ENCODE measurements at regions not wholly inside any gene's neighbourhood (a gene's known extent, or its start where the extent isn't known, plus 50 kb on each side); places are given as distances from the start of the nearest gene placed in this dataset.

DNA sequence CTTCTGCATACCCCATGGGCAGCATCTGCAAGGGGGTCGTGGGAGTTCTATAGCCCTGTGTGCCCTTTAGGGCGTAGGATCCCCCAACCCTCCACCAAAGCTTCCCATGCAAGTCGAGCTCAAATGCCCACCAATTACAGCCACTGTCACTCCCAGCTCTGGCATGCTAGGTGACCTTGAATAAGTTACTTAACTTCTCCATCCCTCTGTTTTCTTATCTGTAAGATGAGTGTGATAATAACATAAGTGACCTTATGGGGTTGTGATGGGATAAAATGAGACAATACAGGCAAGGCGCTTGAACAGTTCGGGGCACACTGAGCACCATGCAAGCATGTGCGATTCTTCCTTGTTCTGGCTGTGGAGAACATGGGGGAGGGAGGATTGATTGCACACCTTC, 74.8 kb upstream of the POMGNT2 start:
- no peaks in the 10 kb centered on the region for H3K36me3 ChIP-seq (ENCODE audit: insufficient read depth, low read length)
- H3K27ac ChIP-seq, result no peak overlapping the region
- TF ChIP-seq EZH2 (IDR thresholded peaks at IDR 0.05), result no peak
- TF ChIP-seq FOXP2 (optimal IDR thresholded peaks at IDR 0.05; ENCODE audit: control extremely low read depth, extremely low read length, insufficient read depth), result no peak
- TF ChIP-seq POLR2AphosphoS5 (IDR thresholded peaks at IDR 0.05; ENCODE audit: borderline replicate concordance, low read depth, low read length), result no peak
- no peak overlapping the region for H3K4me3 ChIP-seq
- DNase-seq (ENCODE audit: low read depth, low spot score), result no peak
- no peak overlapping the region for H3K9ac ChIP-seq (ENCODE audit: insufficient read length)
- H3K9me3 ChIP-seq (ENCODE audit: low read depth, low read length), result no peaks in the 10 kb centered on the region

DNA sequence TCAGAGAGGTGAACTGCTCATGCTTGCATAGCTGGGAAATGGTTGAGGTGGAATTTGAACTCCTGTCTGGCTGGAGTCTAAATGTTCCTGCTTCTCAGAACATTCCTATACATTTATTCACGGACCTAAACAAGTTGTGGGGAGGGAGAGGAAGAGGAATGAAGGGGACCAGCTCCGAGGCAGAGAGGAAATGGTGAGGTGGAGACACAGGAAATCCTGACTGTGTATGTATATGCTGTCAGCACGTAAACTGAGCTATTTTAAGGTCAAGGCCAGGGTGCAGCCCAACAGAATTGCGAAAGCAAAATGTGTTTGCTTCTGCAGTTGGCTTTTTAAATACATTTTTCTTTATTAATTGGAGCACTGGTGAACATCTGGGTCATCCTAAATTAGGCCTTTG, 74.1 kb upstream of the POMGNT2 start:
- Histone ChIP-seq H3K9me3 (ENCODE audit: low read depth, low read length) (no peaks in the 10 kb centered on the region), H3K9ac (ENCODE audit: insufficient read length) (no peak overlapping the region), H3K36me3 (ENCODE audit: insufficient read depth, low read length) (no peaks in the 10 kb centered on the region), H3K4me3 (no peak overlapping the region), H3K27ac (no peak overlapping the region)
- TF ChIP-seq POLR2AphosphoS5 (IDR thresholded peaks at IDR 0.05; ENCODE audit: borderline replicate concordance, low read depth, low read length) (no peak), FOXP2 (optimal IDR thresholded peaks at IDR 0.05; ENCODE audit: control extremely low read depth, extremely low read length, insufficient read depth) (no peak), EZH2 (IDR thresholded peaks at IDR 0.05) (no peak)
- DNase-seq (ENCODE audit: low read depth, low spot score), result no peak

- H3K36me3 ChIP-seq (ENCODE audit: insufficient read depth, low read length), result no peaks in the 10 kb centered on the region
- no peak overlapping the region for H3K9ac ChIP-seq (ENCODE audit: insufficient read length)
- H3K4me3 ChIP-seq, result no peak overlapping the region
- no peak for TF ChIP-seq FOXP2 (optimal IDR thresholded peaks at IDR 0.05; ENCODE audit: control extremely low read depth, extremely low read length, insufficient read depth)
- TF ChIP-seq EZH2 (IDR thresholded peaks at IDR 0.05), result no peak
- TF ChIP-seq POLR2AphosphoS5 (IDR thresholded peaks at IDR 0.05; ENCODE audit: borderline replicate concordance, low read depth, low read length), result no peak
- no peak for DNase-seq (ENCODE audit: low read depth, low spot score)
- H3K27ac ChIP-seq, result no peak overlapping the region
- no peaks in the 10 kb centered on the region for H3K9me3 ChIP-seq (ENCODE audit: low read depth, low read length)
Measured at GRCh38 chr3:43178891-43179366, 73.0 kb upstream of the POMGNT2 start.

- Histone ChIP-seq H3K36me3 (ENCODE audit: insufficient read depth, low read length) (no peaks in the 10 kb centered on the region), H3K9ac (ENCODE audit: insufficient read length) (no peak overlapping the region), H3K9me3 (ENCODE audit: low read depth, low read length) (no peaks in the 10 kb centered on the region), H3K4me3 (no peak overlapping the region), H3K27ac (no peak overlapping the region)
- TF ChIP-seq FOXP2 (optimal IDR thresholded peaks at IDR 0.05; ENCODE audit: control extremely low read depth, extremely low read length, insufficient read depth) (no peak), POLR2AphosphoS5 (IDR thresholded peaks at IDR 0.05; ENCODE audit: borderline replicate concordance, low read depth, low read length) (no peak), EZH2 (IDR thresholded peaks at IDR 0.05) (no peak)
- DNase-seq (ENCODE audit: low read depth, low spot score), result no peak
Measured at GRCh38 chr3:43177085-43177484, 71.2 kb upstream of the POMGNT2 start.

DNA sequence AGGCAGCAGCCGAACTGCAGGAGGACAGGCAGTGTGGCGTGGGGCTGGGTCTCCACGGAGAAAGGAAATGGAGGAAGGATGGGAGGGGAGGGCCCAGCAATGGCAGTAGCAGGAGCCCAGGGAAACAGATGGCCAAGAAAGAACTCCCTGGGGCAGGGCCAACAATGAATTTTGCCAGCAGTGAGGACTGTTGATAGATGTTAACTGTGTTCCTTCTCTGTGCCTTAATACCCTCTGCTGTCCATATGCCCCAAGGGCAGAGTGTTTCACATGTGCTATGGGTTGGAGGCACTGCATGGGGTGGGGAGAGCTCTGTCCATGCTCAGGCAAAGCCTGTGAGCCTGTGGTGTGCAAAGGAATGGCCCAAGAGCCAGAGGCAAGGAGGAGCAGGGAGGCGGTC, 70.8 kb upstream of the POMGNT2 start:
- DNase-seq (ENCODE audit: low read depth, low spot score), result no peak
- TF ChIP-seq POLR2AphosphoS5 (IDR thresholded peaks at IDR 0.05; ENCODE audit: borderline replicate concordance, low read depth, low read length) (no peak), EZH2 (IDR thresholded peaks at IDR 0.05) (no peak), FOXP2 (optimal IDR thresholded peaks at IDR 0.05; ENCODE audit: control extremely low read depth, extremely low read length, insufficient read depth) (no peak)
- Histone ChIP-seq H3K27ac (no peak overlapping the region), H3K36me3 (ENCODE audit: insufficient read depth, low read length) (no peaks in the 10 kb centered on the region), H3K9me3 (ENCODE audit: low read depth, low read length) (no peaks in the 10 kb centered on the region), H3K4me3 (no peak overlapping the region), H3K9ac (ENCODE audit: insufficient read length) (no peak overlapping the region)

DNA sequence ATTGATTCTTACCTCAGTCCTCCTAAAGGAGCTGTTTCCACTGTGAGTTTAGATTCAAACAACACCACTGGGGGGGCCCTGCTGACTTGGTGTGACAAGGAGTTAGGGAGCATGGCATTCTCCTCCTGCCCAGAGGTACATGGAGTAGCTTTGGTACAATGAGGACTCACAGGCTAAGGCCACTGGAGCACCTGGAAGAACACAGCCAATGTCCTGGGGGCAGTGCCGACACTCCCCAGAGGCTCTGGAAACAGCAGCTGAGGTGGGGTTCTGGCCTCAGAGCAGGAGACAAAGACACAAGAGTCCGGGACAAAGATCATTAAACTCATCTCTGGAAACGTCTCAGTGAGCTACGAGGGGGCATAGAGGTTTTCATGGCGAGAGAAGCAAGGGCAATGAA, 69.7 kb upstream of the POMGNT2 start:
- no peak for TF ChIP-seq EZH2 (IDR thresholded peaks at IDR 0.05)
- no peak for TF ChIP-seq POLR2AphosphoS5 (IDR thresholded peaks at IDR 0.05; ENCODE audit: borderline replicate concordance, low read depth, low read length)
- TF ChIP-seq FOXP2 (optimal IDR thresholded peaks at IDR 0.05; ENCODE audit: control extremely low read depth, extremely low read length, insufficient read depth), result no peak
- Histone ChIP-seq H3K4me3 (no peak overlapping the region), H3K27ac (no peak overlapping the region), H3K9ac (ENCODE audit: insufficient read length) (no peak overlapping the region), H3K36me3 (ENCODE audit: insufficient read depth, low read length) (no peaks in the 10 kb centered on the region), H3K9me3 (ENCODE audit: low read depth, low read length) (no peaks in the 10 kb centered on the region)
- no peak for DNase-seq (ENCODE audit: low read depth, low spot score)

- DNase-seq (ENCODE audit: low read depth, low spot score), result no peak
- no peaks in the 10 kb centered on the region for H3K9me3 ChIP-seq (ENCODE audit: low read depth, low read length)
- H3K4me3 ChIP-seq, result no peak overlapping the region
- H3K9ac ChIP-seq (ENCODE audit: insufficient read length), result no peak overlapping the region
- TF ChIP-seq EZH2 (IDR thresholded peaks at IDR 0.05) (no peak), POLR2AphosphoS5 (IDR thresholded peaks at IDR 0.05; ENCODE audit: borderline replicate concordance, low read depth, low read length) (no peak), FOXP2 (optimal IDR thresholded peaks at IDR 0.05; ENCODE audit: control extremely low read depth, extremely low read length, insufficient read depth) (no peak)
- no peak overlapping the region for H3K27ac ChIP-seq
- H3K36me3 ChIP-seq (ENCODE audit: insufficient read depth, low read length), result no peaks in the 10 kb centered on the region
Measured at GRCh38 chr3:43173949-43174348, 68.1 kb upstream of the POMGNT2 start.

GRCh38 chr3:43171748-43172147, 65.9 kb upstream of the POMGNT2 start:
- no peak for TF ChIP-seq EZH2 (IDR thresholded peaks at IDR 0.05)
- no peak for TF ChIP-seq FOXP2 (optimal IDR thresholded peaks at IDR 0.05; ENCODE audit: control extremely low read depth, extremely low read length, insufficient read depth)
- no peak for TF ChIP-seq POLR2AphosphoS5 (IDR thresholded peaks at IDR 0.05; ENCODE audit: borderline replicate concordance, low read depth, low read length)
- DNase-seq (ENCODE audit: low read depth, low spot score), result no peak
- Histone ChIP-seq H3K9ac (ENCODE audit: insufficient read length) (no peak overlapping the region), H3K36me3 (ENCODE audit: insufficient read depth, low read length) (no peaks in the 10 kb centered on the region), H3K27ac (no peak overlapping the region), H3K9me3 (ENCODE audit: low read depth, low read length) (no peaks in the 10 kb centered on the region), H3K4me3 (no peak overlapping the region)

DNA sequence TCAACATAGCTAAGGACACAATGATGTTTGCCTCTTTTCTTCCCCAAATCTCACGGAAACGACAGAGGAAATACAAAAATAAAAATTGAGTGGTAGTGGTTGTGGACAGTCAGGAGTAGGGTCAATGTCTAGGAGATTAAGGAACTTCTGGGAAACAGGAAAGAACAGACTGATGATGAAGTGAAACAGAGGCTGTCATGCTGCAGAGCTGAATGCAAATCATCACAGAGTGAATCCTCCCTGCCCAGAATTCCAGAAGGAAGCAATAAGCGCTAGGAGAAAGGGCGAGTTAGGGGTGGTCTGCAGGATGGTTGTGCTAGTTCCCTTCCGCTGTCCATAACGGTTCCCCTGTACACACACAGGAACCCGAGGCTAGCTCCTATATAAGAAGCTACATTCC, 64.7 kb upstream of the POMGNT2 start:
- H3K36me3 ChIP-seq (ENCODE audit: insufficient read depth, low read length), result no peaks in the 10 kb centered on the region
- no peaks in the 10 kb centered on the region for H3K9me3 ChIP-seq (ENCODE audit: low read depth, low read length)
- DNase-seq (ENCODE audit: low read depth, low spot score), result no peak
- H3K27ac ChIP-seq, result no peak overlapping the region
- H3K4me3 ChIP-seq, result no peak overlapping the region
- TF ChIP-seq POLR2AphosphoS5 (IDR thresholded peaks at IDR 0.05; ENCODE audit: borderline replicate concordance, low read depth, low read length) (no peak), EZH2 (IDR thresholded peaks at IDR 0.05) (no peak), FOXP2 (optimal IDR thresholded peaks at IDR 0.05; ENCODE audit: control extremely low read depth, extremely low read length, insufficient read depth) (no peak)
- H3K9ac ChIP-seq (ENCODE audit: insufficient read length), result no peak overlapping the region
